ENCODE measurements at regions not wholly inside any gene's neighbourhood (a gene's known extent, or its start where the extent isn't known, plus 50 kb on each side); places are given as distances from the start of the nearest gene placed in this dataset.
"Not testable (repeated sequence)": the region's sequence is repeated elsewhere in the genome, so short reads cannot be mapped to it uniquely, and the experiment has no call there.

DNA sequence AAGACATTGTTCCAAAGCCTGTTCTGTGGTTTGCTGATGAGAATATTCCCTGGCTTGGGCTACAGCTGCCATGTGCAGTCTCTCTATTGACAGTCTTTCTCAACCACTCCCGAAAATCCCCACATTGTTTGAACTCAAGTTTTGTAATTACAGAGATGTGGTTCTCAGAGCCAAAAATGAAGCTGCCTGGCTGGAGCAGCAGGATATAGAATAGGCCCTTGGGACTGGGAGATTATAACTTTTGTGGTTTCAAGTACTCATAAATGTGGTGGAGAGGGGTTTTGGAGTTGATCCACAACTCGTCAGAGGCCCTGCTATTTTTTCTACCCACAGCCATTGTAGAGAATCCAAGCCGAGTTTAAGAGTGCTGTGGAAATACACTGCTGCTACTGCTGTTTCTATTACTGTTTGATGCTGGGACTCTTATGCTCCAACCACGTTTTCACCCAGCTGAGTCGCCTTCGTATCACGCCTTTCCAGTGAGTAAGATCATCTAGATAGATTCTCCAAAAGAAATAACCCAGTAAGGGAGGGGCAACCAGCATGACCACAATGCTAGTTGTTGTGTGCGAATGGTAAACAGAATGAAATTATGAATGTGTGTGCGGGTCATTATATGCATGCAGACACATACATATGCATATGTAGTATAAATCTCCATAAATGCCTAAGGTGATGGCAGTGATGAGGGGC is 57.1 kb upstream of the ATXN3L start:
- no peaks in the 10 kb centered on the region for H3K9me3 ChIP-seq
- 48 to 73% (median 55%) methylated on average over 9 of the region's 9 CpGs for WGBS, 5 donors
- peak in 1 of 2 donors; percentile 82 for DNase-seq
- intact Hi-C loops (cut with DNase I; ENCODE audit: low total_unique reads) = no loop called here
- TF ChIP-seq POLR2AphosphoS5 (IDR thresholded peaks at IDR 0.05) = no peak
- TF ChIP-seq, protein P1, sequence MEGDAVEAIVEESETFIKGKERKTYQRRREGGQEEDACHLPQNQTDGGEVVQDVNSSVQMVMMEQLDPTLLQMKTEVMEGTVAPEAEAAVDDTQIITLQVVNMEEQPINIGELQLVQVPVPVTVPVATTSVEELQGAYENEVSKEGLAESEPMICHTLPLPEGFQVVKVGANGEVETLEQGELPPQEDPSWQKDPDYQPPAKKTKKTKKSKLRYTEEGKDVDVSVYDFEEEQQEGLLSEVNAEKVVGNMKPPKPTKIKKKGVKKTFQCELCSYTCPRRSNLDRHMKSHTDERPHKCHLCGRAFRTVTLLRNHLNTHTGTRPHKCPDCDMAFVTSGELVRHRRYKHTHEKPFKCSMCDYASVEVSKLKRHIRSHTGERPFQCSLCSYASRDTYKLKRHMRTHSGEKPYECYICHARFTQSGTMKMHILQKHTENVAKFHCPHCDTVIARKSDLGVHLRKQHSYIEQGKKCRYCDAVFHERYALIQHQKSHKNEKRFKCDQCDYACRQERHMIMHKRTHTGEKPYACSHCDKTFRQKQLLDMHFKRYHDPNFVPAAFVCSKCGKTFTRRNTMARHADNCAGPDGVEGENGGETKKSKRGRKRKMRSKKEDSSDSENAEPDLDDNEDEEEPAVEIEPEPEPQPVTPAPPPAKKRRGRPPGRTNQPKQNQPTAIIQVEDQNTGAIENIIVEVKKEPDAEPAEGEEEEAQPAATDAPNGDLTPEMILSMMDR (IDR thresholded peaks at IDR 0.05) = no peak
- peak overlapping the region in 3 of 5 donors; percentile 20 to 57 (median 27) for H3K27ac ChIP-seq
- H3K27me3 ChIP-seq = no peaks in the 10 kb centered on the region
- H3K4me3 ChIP-seq = no peak overlapping the region
- no peaks in the 10 kb centered on the region for H3K36me3 ChIP-seq
- peaks cover 0 to 1% (median 0%) of the 10 kb centered on the region in 4 donors for H3K4me1 ChIP-seq

DNA sequence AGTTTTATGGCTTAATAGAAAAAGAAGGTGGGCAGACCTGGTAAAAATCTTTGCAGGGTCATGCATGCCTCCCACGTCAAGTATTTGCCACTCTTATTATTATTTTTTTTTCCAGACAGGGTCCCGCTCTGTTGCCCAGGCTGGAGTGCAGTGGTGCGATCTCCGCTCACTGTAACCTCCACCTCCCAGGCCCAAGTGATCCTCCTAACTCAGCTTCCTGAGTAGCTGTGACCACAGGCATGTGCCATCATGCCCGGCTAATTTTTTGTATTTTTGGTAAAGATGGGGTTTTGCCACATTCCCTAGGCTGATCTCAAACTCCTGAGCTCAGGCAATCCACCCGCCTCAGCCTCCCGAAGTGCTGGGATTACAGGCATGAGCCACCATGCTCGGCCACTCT is 55.7 kb upstream of the ATXN3L start:
- H3K4me3 ChIP-seq; intact Hi-C loops (cut with DNase I; ENCODE audit: low total_unique reads); H3K9me3 ChIP-seq; DNase-seq; H3K36me3 ChIP-seq; H3K27me3 ChIP-seq; H3K4me1 ChIP-seq; H3K27ac ChIP-seq: not testable (repeated sequence)
- 83 to 97% (median 92%) methylated on average over 8 of the region's 8 CpGs for WGBS, 5 donors

DNA sequence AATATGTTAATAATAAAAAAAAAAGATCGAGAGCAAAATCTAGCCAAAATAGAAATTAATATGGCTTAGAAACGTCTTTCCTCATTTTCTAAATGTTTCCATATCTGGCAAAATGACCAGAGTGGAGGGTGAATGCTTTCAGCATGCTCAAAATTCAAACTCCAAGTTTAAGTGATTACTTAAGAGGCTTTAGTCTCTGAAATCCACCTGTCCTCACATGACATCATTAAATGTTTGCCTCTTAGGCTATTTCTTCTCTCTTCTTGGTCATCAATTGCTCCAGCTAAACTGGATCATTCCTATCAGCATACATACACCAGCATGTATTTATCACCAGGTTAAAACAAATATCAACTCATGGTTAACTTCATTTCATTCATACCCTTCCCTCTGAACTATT is 54.5 kb upstream of the ATXN3L start:
- no peak for DNase-seq
- WGBS, 5 donors = 63 to 80% (median 66%) methylated on average over 2 of the region's 2 CpGs

DNA sequence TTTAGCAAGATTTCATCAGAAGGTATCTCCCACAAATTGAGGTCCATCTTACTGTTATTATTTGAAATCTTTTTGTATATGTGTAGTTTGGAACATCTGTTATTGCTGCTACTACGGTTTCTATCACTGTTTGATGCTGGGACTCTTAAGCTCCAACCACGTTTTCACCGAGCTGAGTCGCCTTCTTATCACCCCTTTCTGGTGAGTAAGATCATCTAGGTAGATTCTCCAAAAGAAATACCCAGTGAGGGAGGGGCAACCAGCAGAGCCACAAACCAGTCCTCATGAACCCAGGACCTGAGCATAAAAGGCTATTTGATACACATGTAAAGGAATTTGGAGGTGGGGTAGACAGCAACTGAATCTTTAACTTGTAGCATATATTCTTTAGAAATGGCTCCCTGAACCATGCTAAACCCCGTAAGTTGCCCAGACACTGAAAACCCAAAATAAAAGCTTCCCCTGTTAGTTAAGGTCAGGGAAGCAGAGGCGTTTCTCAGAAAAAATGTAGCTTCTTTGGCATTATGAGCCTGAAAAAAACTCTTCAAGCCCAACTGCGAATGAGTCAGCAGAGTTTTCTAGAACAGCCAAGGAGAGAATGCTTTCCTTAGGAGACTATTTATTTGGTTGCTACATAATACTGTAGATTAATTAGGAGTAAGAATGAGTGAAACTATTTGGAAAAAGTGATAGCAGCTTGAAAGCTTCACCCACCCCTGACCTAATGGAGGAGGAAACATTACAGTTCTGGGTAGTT is 53.8 kb upstream of the ATXN3L start:
- peak in 1 of 3 donors; percentile 20 for TF ChIP-seq POLR2AphosphoS5 (IDR thresholded peaks at IDR 0.05)
- TF ChIP-seq, protein P1 (IDR thresholded peaks at IDR 0.05) = no peak
- peaks cover 0 to 3% (median 0%) of the 10 kb centered on the region in 4 donors for H3K4me1 ChIP-seq
- H3K4me3 ChIP-seq = no peak overlapping the region
- H3K36me3 ChIP-seq = no peaks in the 10 kb centered on the region
- intact Hi-C loops (cut with DNase I; ENCODE audit: low total_unique reads) = no loop called here
- no peaks in the 10 kb centered on the region for H3K27me3 ChIP-seq
- peak overlapping the region in 1 of 5 donors; percentile 31 for H3K27ac ChIP-seq
- H3K9me3 ChIP-seq = no peaks in the 10 kb centered on the region
- peak in 1 of 2 donors; percentile 59 for DNase-seq
- whole genome bisulfite sequencing, 5 donors = 51 to 75% (median 70%) methylated on average over 7 of the region's 7 CpGs

More for the DNA sequence above, 54.5 kb upstream of the ATXN3L start:
- Histone ChIP-seq H3K36me3 (no peaks in the 10 kb centered on the region), H3K9me3 (no peaks in the 10 kb centered on the region), H3K27me3 (no peaks in the 10 kb centered on the region), H3K4me1 (peaks cover 0 to 3% (median 0%) of the 10 kb centered on the region in 4 donors), H3K27ac (peak overlapping the region in 1 of 5 donors; percentile 4), H3K4me3 (no peak overlapping the region)
- intact Hi-C loops (cut with DNase I; ENCODE audit: low total_unique reads) = no loop called here
- TF ChIP-seq POLR2A (IDR thresholded peaks at IDR 0.05) (no peak), EP300 (IDR thresholded peaks at IDR 0.05) (no peak), POLR2AphosphoS5 (IDR thresholded peaks at IDR 0.05) (no peak)
- TF ChIP-seq, protein P1 (IDR thresholded peaks at IDR 0.05) = no peak

DNA sequence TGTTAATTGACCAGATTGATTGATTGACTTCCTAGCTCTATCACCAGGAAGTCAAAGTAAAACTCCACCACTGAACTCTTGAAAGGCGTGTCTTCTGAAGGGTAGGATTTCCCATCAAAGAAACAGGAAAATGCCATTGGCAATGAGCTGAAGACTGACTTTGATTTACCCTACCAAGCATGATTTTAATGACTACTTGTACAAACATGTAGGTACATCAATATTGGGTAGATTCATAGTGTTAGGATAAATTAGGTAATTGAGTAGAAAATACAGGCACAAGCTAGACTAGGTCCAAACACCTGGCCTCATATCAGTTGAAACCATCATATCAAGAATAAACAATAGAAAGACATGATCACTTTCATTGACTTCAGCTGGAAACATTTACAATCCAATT is 53.2 kb upstream of the ATXN3L start:
- H3K36me3 ChIP-seq = no peaks in the 10 kb centered on the region
- H3K9me3 ChIP-seq = no peaks in the 10 kb centered on the region
- DNase-seq = no peak
- no peak overlapping the region for H3K4me3 ChIP-seq
- H3K27ac ChIP-seq = no peak overlapping the region
- 77 to 94% (median 84%) methylated on average over 1 of the region's 1 CpG for WGBS, 5 donors
- no peaks in the 10 kb centered on the region for H3K27me3 ChIP-seq
- peaks cover 0 to 3% (median 0%) of the 10 kb centered on the region in 4 donors for H3K4me1 ChIP-seq
- TF ChIP-seq, protein P1 (IDR thresholded peaks at IDR 0.05) = no peak
- TF ChIP-seq POLR2A (IDR thresholded peaks at IDR 0.05) = no peak
- intact Hi-C loops (cut with DNase I; ENCODE audit: low total_unique reads) = no loop called here

Data from stomach (tissue), 8 donors.